Daoy (cell line): ENCODE measurements at regions not wholly inside any gene's neighbourhood (a gene's known extent, or its start where the extent isn't known, plus 50 kb on each side); places are given as distances from the start of the nearest gene placed in this dataset.
"Not testable (repeated sequence)": the region's sequence is repeated elsewhere in the genome, so short reads cannot be mapped to it uniquely, and the experiment has no call there.

Experiments
- DNase-seq: peaks from one replicate; pipeline ENCODE4 v3.0.0-alpha.2; 2015; ENCODE audit warnings: low read depth

- DNase-seq, result no peak
Measured at GRCh38 chr4:159828687-159829086, 725.8 kb downstream of the RAPGEF2 start.

- no peak for DNase-seq
Measured at GRCh38 chr4:159829184-159829583, 726.3 kb downstream of the RAPGEF2 start.

- DNase-seq, result no peak
Measured at GRCh38 chr4:159837071-159837470, 734.2 kb downstream of the RAPGEF2 start.

- no peak for DNase-seq
Measured at GRCh38 chr4:159855731-159856130, 752.9 kb downstream of the RAPGEF2 start.

GRCh38 chr4:159856451-159856850 lies 753.6 kb downstream of the RAPGEF2 start:
- peak; percentile 2 for DNase-seq

- no peak for DNase-seq
Measured at GRCh38 chr4:159859656-159860148, 756.8 kb downstream of the RAPGEF2 start.

GRCh38 chr4:159860945-159861344 lies 758.1 kb downstream of the RAPGEF2 start:
- DNase-seq, result no peak

- DNase-seq, result no peak
Measured at GRCh38 chr4:159864337-159864736, 761.5 kb downstream of the RAPGEF2 start.

- no peak for DNase-seq
Measured at GRCh38 chr4:159867673-159868072, 764.8 kb downstream of the RAPGEF2 start.

GRCh38 chr4:159868936-159869335 lies 766.1 kb downstream of the RAPGEF2 start:
- not testable (repeated sequence) for DNase-seq

- peak; percentile 9 for DNase-seq
Measured at GRCh38 chr4:159871141-159871540, 768.3 kb downstream of the RAPGEF2 start.

- DNase-seq, result no peak
Measured at GRCh38 chr4:159881158-159881557, 778.3 kb downstream of the RAPGEF2 start.

GRCh38 chr4:159884989-159885388 lies 782.1 kb downstream of the RAPGEF2 start:
- no peak for DNase-seq

- no peak for DNase-seq
Measured at GRCh38 chr4:159899596-159899995, 796.7 kb downstream of the RAPGEF2 start.

GRCh38 chr4:159900562-159900961 lies 797.7 kb downstream of the RAPGEF2 start:
- DNase-seq, result no peak

- no peak for DNase-seq
Measured at GRCh38 chr4:159902648-159903047, 799.8 kb downstream of the RAPGEF2 start.

GRCh38 chr4:159904906-159905305 lies 802.0 kb downstream of the RAPGEF2 start:
- DNase-seq, result no peak

- no peak for DNase-seq
Measured at GRCh38 chr4:159906051-159906450, 803.2 kb downstream of the RAPGEF2 start.

GRCh38 chr4:159906517-159906916 lies 803.6 kb downstream of the RAPGEF2 start:
- no peak for DNase-seq

- DNase-seq, result no peak
Measured at GRCh38 chr4:159910721-159911120, 807.8 kb downstream of the RAPGEF2 start.

- no peak for DNase-seq
Measured at GRCh38 chr4:159922119-159922518, 819.2 kb downstream of the RAPGEF2 start.

- DNase-seq, result no peak
Measured at GRCh38 chr4:159925770-159926169, 822.9 kb downstream of the RAPGEF2 start.

GRCh38 chr4:159926871-159927270 lies 824.0 kb downstream of the RAPGEF2 start:
- DNase-seq, result no peak

- DNase-seq, result no peak
Measured at GRCh38 chr4:159927781-159928180, 824.9 kb downstream of the RAPGEF2 start.

GRCh38 chr4:159934602-159935001 lies 831.7 kb downstream of the RAPGEF2 start:
- DNase-seq, result not testable (repeated sequence)
